OCI-M2 (cell line): ENCODE measurements at regions not wholly inside any gene's neighbourhood (a gene's known extent, or its start where the extent isn't known, plus 50 kb on each side); places are given as distances from the start of the nearest gene placed in this dataset.
"Not testable (repeated sequence)": the region's sequence is repeated elsewhere in the genome, so short reads cannot be mapped to it uniquely, and the experiment has no call there.

Experiments used
- DNase-seq: peaks from one replicate; lab custom pipeline; 2025; ENCODE audit not compliant: unreplicated experiment; lab: John Stamatoyannopoulos, UW

GRCh38 chr7:67358738-67359137, 362.1 kb downstream of the TYW1 start:
- not testable (repeated sequence) for DNase-seq

- DNase-seq = no peak
These were observed 363.3 kb downstream of the TYW1 start for GRCh38 chr7:67359900-67360299.

GRCh38 chr7:67361150-67361549, 364.5 kb downstream of the TYW1 start:
- DNase-seq = no peak

DNA sequence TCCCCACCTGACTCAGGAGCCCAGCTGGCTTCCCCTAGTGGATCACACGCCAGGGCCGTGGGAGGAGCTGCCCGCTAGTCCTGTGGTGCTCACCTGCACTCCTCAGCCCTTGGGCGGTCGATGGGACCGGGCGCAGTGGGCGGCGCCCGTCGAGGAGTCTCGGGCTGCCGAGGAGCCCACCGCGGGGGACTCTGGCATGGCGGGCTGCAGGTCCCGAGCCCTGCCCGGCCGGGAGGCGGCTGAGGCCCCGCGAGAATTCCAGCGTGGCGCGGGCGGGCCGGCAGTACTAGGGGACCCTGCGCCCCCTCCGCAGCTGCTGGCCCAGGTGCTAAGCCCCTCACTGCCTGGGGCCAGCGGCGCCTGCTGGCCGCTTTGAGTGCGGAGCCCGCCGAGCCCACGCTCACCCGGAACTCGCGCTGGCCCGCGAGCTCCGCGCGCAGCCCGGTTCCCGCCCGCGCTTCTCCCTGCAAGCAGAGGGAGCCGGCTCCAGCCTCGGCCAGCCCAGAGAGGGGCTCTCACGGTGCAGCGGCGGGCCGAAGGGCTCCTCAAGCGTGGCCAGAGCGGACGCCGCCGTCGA, 367.9 kb downstream of the TYW1 start:
- DNase-seq = no peak

- peak; percentile 10 for DNase-seq
These were observed 375.0 kb downstream of the TYW1 start for GRCh38 chr7:67371429-67372305.

GRCh38 chr7:67373389-67373788, 376.8 kb downstream of the TYW1 start:
- not testable (repeated sequence) for DNase-seq

- no peak for DNase-seq
These were observed 378.8 kb downstream of the TYW1 start for GRCh38 chr7:67375427-67375826.

- no peak for DNase-seq
These were observed 381.6 kb downstream of the TYW1 start for GRCh38 chr7:67377939-67378862.

DNA sequence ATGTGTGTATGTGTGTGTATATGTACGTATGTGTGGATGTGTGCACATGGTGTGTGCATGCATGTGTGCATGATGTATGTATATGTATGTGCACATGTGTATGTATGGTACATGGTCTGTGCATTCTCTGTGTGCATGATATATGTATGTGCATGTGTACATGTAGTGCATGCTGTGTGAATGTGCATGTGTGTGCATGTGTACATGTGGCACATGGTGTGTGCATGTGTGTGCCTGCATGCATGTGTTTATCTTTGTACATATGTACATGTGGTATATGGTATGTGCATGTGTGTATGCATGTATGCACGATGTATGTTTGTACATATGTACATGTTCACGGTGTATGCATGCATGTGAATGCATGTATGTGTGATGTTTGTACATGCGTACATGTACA, 383.7 kb downstream of the TYW1 start:
- no peak for DNase-seq

GRCh38 chr7:67380858-67381257, 384.2 kb downstream of the TYW1 start:
- DNase-seq = no peak

GRCh38 chr7:67387851-67388250, 391.2 kb downstream of the TYW1 start:
- DNase-seq = no peak

DNA sequence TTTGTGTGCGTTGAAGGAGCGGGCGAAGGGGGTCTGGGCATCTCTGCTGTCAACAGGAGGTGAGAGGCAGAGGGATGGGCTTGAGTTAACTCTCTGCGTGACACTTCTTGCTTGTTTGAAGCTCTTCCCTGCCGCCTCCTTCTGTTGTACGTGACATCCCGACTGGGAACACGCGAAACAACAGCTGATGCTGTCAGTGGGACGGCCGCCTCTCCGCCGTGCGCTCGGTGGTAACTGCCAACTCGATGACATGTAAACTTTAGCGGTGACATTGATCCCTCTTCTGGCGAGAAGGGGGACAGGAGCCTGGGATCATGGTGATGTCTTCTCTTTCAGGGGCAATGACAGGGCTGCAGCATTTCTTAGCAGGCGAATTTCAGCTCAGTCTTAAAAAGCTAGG, 394.5 kb downstream of the TYW1 start:
- DNase-seq = no peak

DNA sequence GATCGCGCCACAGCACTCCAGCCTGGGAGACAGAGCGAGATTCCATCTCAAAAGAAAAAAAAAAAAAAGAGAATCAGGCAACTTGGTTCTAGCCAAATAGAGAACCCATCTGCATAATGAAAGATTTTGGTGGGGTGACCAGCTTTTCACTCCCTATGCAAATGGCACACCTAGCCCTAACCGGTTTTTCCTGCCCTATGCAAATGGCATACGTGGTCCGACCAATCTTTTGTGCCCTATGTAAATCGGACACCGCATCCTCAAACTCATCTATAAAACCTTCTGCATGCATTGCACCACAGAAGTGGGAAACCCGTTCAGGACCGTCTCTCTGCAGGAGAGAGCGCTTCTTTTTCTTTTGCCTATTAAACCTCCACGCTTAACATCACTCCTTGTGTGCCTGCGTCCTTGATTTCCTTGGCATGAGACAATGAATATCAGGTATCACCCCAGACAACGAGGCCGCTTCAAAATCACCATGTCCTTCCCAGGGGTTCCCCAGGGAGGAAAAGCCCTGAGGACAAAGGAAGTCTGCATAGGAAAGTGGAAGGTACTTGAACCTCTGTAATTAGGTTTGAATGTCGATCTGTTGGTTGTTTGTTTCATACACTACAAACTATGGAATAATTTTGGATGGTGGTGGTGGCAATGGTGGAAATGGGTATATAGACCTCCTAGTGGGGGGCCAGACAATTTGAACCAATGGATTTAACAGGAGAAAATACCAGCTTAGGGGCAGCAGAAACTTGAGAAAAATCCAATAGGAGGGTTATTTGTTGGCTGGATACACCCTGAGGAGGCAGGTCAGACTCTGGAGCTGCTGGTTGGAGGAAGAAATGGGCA, 396.2 kb downstream of the TYW1 start:
- no peak for DNase-seq

DNA sequence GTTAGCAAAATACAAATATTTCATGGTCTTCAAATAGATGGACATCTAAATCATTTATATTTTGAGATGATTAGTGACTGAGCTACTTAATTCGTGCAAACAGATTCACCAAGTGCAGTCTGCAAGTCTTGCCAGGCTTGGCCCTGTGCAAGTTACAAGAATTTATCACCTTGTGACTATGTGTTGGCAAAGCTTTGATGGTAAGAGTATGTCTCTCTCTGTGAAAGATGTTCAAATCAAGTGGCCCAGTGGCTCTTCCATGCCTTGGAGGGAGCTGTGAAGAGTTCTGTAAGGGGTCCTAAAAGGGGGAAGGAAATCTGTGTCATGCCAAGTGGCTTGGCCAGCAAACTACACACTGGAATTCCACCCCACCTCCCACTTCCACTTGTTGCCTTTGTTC, 397.3 kb downstream of the TYW1 start:
- no peak for DNase-seq

GRCh38 chr7:67398916-67399315, 402.3 kb downstream of the TYW1 start:
- DNase-seq = no peak

DNA sequence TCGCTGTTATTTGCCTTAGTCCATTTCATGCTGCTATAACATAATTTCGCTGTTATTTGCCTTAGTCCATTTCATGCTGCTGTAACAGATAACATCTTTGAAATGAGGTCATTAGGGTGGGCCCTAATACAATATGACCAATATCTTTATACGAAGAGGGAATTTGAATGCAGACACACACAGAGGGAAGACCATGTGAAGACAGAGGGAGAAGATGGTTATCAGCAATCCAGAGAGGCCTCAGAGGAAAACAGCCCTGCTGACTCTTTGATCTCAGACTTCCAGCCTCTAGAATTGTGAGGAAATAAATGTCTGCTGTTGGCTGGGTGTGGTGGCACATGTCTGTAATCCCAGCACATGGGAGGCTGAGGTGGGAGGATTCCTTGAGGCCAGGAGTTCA, 404.9 kb downstream of the TYW1 start:
- DNase-seq = no peak

DNA sequence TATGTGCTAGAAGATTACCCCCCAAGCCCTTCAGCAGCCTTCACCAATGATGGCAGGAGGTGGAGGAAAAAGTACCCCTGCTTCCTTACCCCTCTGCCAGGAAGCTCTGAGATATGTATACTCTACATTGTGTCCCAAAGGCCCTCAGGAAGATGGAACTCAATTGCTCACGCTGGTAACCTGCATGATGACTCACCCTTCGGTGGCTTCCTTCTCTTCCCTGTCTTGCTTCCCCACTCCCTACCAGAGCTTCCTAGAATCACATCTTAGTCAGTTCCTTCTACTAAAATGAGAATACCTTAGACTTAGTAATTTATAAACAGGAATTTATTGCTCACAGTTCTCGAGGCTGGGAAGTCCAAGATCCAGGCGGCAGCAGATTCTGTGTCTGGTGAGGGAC, 405.6 kb downstream of the TYW1 start:
- DNase-seq = no peak

- DNase-seq = no peak
These were observed 410.3 kb downstream of the TYW1 start for GRCh38 chr7:67406976-67407375.

DNA sequence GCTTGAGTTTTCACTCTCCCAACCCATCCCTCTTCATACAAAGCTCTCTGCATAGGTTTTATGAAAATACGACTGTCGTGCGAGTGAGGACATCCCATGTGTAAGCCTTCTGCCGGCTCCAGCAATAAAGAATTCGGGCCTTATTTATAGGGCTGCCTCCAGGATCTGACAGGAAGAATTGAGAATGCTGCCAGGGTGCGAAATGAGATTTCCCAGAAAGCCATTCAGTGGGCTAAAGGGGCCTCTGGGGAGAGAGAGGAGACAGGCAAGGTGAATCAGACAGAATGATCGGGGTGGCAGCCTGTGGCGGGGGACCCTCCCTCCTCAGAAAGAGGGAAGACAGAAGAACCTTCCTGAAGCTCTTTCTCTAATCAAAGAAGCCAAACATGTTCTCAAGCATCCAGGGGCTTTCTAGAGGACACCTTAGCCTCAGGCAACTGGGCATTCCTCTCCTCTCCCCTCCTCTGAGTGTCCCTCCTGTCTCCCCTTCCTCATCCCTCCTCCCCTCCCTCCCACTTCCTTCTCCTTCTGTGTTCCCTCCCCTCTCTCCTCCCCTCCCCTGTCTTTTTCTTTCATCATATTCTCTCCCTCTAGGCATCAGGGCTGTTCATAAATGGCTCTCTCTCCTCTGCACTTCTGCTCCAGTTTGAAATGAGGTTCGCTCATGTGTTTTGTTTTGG, 410.9 kb downstream of the TYW1 start:
- no peak for DNase-seq

- no peak for DNase-seq
These were observed 411.5 kb downstream of the TYW1 start for GRCh38 chr7:67408109-67408508.
